ENCODE measurements at regions not wholly inside any gene's neighbourhood (a gene's known extent, or its start where the extent isn't known, plus 50 kb on each side); places are given as distances from the start of the nearest gene placed in this dataset.
"Not testable (repeated sequence)": the region's sequence is repeated elsewhere in the genome, so short reads cannot be mapped to it uniquely, and the experiment has no call there.

GRCh38 chr1:164061528-164061927 is 497.5 kb upstream of the PBX1 start:
- intact Hi-C loops (cut with DNase I): no loop called here
- DNase-seq: peak in 2 of 10 donors; percentile 31 to 59

GRCh38 chr1:164064501-164064900 is 494.5 kb upstream of the PBX1 start:
- DNase-seq: no peak

GRCh38 chr1:164071288-164071687 is 487.7 kb upstream of the PBX1 start:
- DNase-seq: no peak
- intact Hi-C loops (cut with DNase I): no loop called here

More at GRCh38 chr1:164064501-164064900, 494.5 kb upstream of the PBX1 start:
- intact Hi-C loops (cut with DNase I): no loop called here

- no peak for DNase-seq
- intact Hi-C loops (cut with DNase I): no loop called here
These were observed 472.2 kb upstream of the PBX1 start for GRCh38 chr1:164086832-164087231.

GRCh38 chr1:164087906-164088453 is 471.0 kb upstream of the PBX1 start:
- intact Hi-C loops (cut with DNase I): no loop called here
- no peak for DNase-seq

- peak in 1 of 10 donors; percentile 48 for DNase-seq
- intact Hi-C loops (cut with DNase I): no loop called here
These were observed 466.2 kb upstream of the PBX1 start for GRCh38 chr1:164092603-164093353.

- intact Hi-C loops (cut with DNase I): no loop called here
These were observed 465.4 kb upstream of the PBX1 start for GRCh38 chr1:164093543-164093942.

GRCh38 chr1:164101802-164102201 is 457.2 kb upstream of the PBX1 start:
- DNase-seq: peak in 3 of 10 donors; percentile 44 to 67 (median 65)
- intact Hi-C loops (cut with DNase I): no loop called here

More at GRCh38 chr1:164093543-164093942, 465.4 kb upstream of the PBX1 start:
- no peak for DNase-seq

- no peak for DNase-seq
- intact Hi-C loops (cut with DNase I): no loop called here
These were observed 427.0 kb upstream of the PBX1 start for GRCh38 chr1:164131949-164132348.

GRCh38 chr1:164137273-164137925 is 421.6 kb upstream of the PBX1 start:
- no peak for DNase-seq
- intact Hi-C loops (cut with DNase I): no loop called here

- no peak for DNase-seq
- intact Hi-C loops (cut with DNase I): no loop called here
These were observed 417.2 kb upstream of the PBX1 start for GRCh38 chr1:164141797-164142196.

- intact Hi-C loops (cut with DNase I): no loop called here
- no peak for DNase-seq
These were observed 404.4 kb upstream of the PBX1 start for GRCh38 chr1:164154622-164155021.

- no peak for DNase-seq
- intact Hi-C loops (cut with DNase I): no loop called here
These were observed 403.6 kb upstream of the PBX1 start for GRCh38 chr1:164155347-164155746.

- intact Hi-C loops (cut with DNase I): no loop called here
- no peak for DNase-seq
These were observed 395.6 kb upstream of the PBX1 start for GRCh38 chr1:164163289-164163849.

- DNase-seq: no peak
- intact Hi-C loops (cut with DNase I): no loop called here
These were observed 393.5 kb upstream of the PBX1 start for GRCh38 chr1:164165466-164165865.

- intact Hi-C loops (cut with DNase I); DNase-seq: not testable (repeated sequence)
These were observed 392.5 kb upstream of the PBX1 start for GRCh38 chr1:164166454-164166853.

GRCh38 chr1:164177118-164177517 is 381.9 kb upstream of the PBX1 start:
- DNase-seq: no peak
- intact Hi-C loops (cut with DNase I): no loop called here

- intact Hi-C loops (cut with DNase I): no loop called here
- DNase-seq: no peak
These were observed 378.2 kb upstream of the PBX1 start for GRCh38 chr1:164180824-164181223.

- intact Hi-C loops (cut with DNase I): no loop called here
- DNase-seq: no peak
These were observed 374.9 kb upstream of the PBX1 start for GRCh38 chr1:164183854-164184635.

GRCh38 chr1:164186881-164187280 is 372.1 kb upstream of the PBX1 start:
- no peak for DNase-seq
- intact Hi-C loops (cut with DNase I): no loop called here

- intact Hi-C loops (cut with DNase I): no loop called here
- no peak for DNase-seq
These were observed 370.5 kb upstream of the PBX1 start for GRCh38 chr1:164188497-164188896.
